Cardiac fibroblast (primary cell): ENCODE measurements at regions not wholly inside any gene's neighbourhood (a gene's known extent, or its start where the extent isn't known, plus 50 kb on each side); places are given as distances from the start of the nearest gene placed in this dataset.

Source experiments
- DNase-seq, 2 donors: peaks; one replicate each; pipeline versions ENCODE4 v3.0.0 to v3.0.0-alpha.2; 2010; ENCODE audit warnings: low read depth in 2 of 2
- H3K4me3 ChIP-seq, 2 donors: replicated peaks in 1 of 2; 1 replicate in 1 of 2; 2 replicates in 1 of 2; pipeline ENCODE4 v1.5.1; 2011; ENCODE audit warnings: low read depth in 2 of 2, low read length in 2 of 2, mild to moderate bottlenecking in 2 of 2, moderate library complexity in 1 of 2
- TF ChIP-seq, protein P1 (sequence below): IDR thresholded peaks from one replicate; pipeline ENCODE4 v1.5.1; 2011; ENCODE audit warnings: low read depth, mild to moderate bottlenecking, low read length, inconsistent platforms

- no peak for DNase-seq
- TF ChIP-seq, protein P1, sequence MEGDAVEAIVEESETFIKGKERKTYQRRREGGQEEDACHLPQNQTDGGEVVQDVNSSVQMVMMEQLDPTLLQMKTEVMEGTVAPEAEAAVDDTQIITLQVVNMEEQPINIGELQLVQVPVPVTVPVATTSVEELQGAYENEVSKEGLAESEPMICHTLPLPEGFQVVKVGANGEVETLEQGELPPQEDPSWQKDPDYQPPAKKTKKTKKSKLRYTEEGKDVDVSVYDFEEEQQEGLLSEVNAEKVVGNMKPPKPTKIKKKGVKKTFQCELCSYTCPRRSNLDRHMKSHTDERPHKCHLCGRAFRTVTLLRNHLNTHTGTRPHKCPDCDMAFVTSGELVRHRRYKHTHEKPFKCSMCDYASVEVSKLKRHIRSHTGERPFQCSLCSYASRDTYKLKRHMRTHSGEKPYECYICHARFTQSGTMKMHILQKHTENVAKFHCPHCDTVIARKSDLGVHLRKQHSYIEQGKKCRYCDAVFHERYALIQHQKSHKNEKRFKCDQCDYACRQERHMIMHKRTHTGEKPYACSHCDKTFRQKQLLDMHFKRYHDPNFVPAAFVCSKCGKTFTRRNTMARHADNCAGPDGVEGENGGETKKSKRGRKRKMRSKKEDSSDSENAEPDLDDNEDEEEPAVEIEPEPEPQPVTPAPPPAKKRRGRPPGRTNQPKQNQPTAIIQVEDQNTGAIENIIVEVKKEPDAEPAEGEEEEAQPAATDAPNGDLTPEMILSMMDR, result no peak
- no peak overlapping the region for H3K4me3 ChIP-seq
Observed at GRCh38 chr2:114032705-114033104, 142.8 kb downstream of the ACTR3 start.

- DNase-seq, result peak in 1 of 2 donors; percentile 4
Observed at GRCh38 chr2:114034742-114035141, 144.9 kb downstream of the ACTR3 start.

DNA sequence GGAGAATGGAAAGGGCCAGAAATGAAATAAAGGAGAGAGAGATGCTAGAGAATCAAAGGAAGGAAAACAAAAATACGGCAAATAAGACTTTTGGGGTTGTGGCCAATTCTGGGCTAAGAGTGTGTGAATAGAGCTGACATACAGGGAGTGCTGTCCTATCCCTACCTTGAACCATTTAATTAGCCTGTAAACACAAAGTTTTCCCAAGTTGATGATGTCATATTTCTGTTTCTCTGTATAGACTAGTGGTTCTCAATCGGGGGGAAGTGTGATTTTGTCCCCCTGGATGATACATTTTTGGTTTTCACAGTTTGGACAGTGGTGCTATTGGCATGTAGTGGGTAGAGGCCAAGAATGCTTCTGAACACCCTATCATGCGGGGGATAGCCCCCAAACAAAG lies 148.8 kb downstream of the ACTR3 start:
- TF ChIP-seq, protein P1, result no peak
- H3K4me3 ChIP-seq, result no peak overlapping the region
- DNase-seq, result no peak

More at GRCh38 chr2:114034742-114035141, 144.9 kb downstream of the ACTR3 start:
- H3K4me3 ChIP-seq, result no peak overlapping the region
- TF ChIP-seq, protein P1, result no peak

GRCh38 chr2:114039677-114040076 lies 149.8 kb downstream of the ACTR3 start:
- no peak overlapping the region for H3K4me3 ChIP-seq
- TF ChIP-seq, protein P1, result no peak
- DNase-seq, result no peak

DNA sequence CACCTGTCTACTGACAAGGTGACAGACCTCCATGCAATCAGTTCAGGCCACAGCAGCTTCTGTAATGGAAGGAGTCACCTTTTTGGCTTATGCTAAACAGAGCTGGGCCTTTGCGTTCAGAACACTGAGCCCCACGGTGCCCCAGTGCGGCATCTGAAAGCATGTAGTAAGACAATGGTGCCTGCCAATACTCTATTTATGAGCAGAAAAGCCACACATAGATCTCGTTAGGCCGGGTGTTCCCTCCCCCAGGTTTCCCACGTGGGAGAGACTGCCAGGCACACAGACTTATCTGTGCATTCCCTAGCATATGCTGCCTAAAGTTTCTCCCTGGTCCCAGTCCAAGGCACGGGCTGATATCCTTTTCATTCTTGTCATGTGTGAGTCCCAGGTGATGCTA lies 150.9 kb downstream of the ACTR3 start:
- H3K4me3 ChIP-seq, result no peak overlapping the region
- DNase-seq, result no peak
- TF ChIP-seq, protein P1, result no peak

GRCh38 chr2:114044985-114045384 lies 155.1 kb downstream of the ACTR3 start:
- TF ChIP-seq, protein P1, result no peak
- DNase-seq, result no peak

GRCh38 chr2:114046373-114046772 lies 156.5 kb downstream of the ACTR3 start:
- TF ChIP-seq, protein P1, result no peak

More at GRCh38 chr2:114044985-114045384, 155.1 kb downstream of the ACTR3 start:
- no peak overlapping the region for H3K4me3 ChIP-seq

More at GRCh38 chr2:114046373-114046772, 156.5 kb downstream of the ACTR3 start:
- no peak overlapping the region for H3K4me3 ChIP-seq
- no peak for DNase-seq
